Neural cell (in vitro differentiated cells): ENCODE measurements at regions not wholly inside any gene's neighbourhood (a gene's known extent, or its start where the extent isn't known, plus 50 kb on each side); places are given as distances from the start of the nearest gene placed in this dataset.

Experiments used
- H2AFZ ChIP-seq: fragments of 200-600, 300-800 bp; sonication (generic), shearing (Covaris generic); 2 replicates; pipeline ENCODE4 v1.6.0; 2014; ENCODE audit warnings: low read depth, mild to moderate bottlenecking, antibody characterized with exemption, low read length, moderate library complexity
- H3F3A ChIP-seq: fragments of 200-600 bp; shearing (Covaris generic); 2 replicates; pipeline ENCODE4 v1.6.1; 2016; ENCODE audit warnings: mild to moderate bottlenecking, moderate library complexity, mixed read lengths, antibody characterized with exemption, low read length; ENCODE audit not compliant: insufficient read depth, poor library complexity, severe bottlenecking
- H3K27ac ChIP-seq: fragments of 200-600, 300-800 bp; sonication (generic), shearing (Covaris generic); 2 replicates; pipeline ENCODE4 v1.5.1; 2014; ENCODE audit warnings: mild to moderate bottlenecking, low read length, moderate library complexity
- H3K27me3 ChIP-seq: fragments of 300-800, 200-600 bp; sonication (generic), shearing (Covaris generic); 2 replicates; pipeline ENCODE4 v1.6.0; 2014; ENCODE audit warnings: mild to moderate bottlenecking, low read depth, low read length, moderate library complexity; ENCODE audit not compliant: insufficient read depth
- H3K36me3 ChIP-seq: fragments of 300-800, 200-600 bp; sonication (generic), shearing (Covaris generic); 2 replicates; pipeline ENCODE4 v1.5.1; 2014; ENCODE audit warnings: mild to moderate bottlenecking, antibody characterized with exemption, low read length, moderate library complexity; ENCODE audit not compliant: insufficient read depth
- H3K4me2 ChIP-seq: fragments of 300-800, 200-600 bp; sonication (generic), shearing (Covaris generic); 2 replicates; pipeline ENCODE4 v1.6.0; 2014; ENCODE audit warnings: mild to moderate bottlenecking, low read length
- H3K4me3 ChIP-seq: fragments of 300-800, 200-600 bp; sonication (generic), shearing (Covaris generic); 2 replicates; pipeline ENCODE4 v1.5.1; 2014; ENCODE audit warnings: mild to moderate bottlenecking, low read length, moderate library complexity
- H3K79me2 ChIP-seq: fragments of 200-600 bp; shearing (Covaris generic); replicated peaks from 2 replicates; pipeline ENCODE4 v1.6.0; 2014; ENCODE audit warnings: mild to moderate bottlenecking, low read length, moderate library complexity; ENCODE audit not compliant: insufficient read depth
- H3K9ac ChIP-seq: fragments of 300-800, 200-600 bp; sonication (generic), shearing (Covaris generic); 2 replicates; pipeline ENCODE4 v1.6.1; 2016; ENCODE audit warnings: mild to moderate bottlenecking, low read length, mixed read lengths
- H3K9me2 ChIP-seq: fragments of 200-600 bp; shearing (Covaris generic); 2 replicates; pipeline ENCODE4 v1.6.1; 2016; ENCODE audit warnings: mild to moderate bottlenecking, low read length, mixed read lengths; ENCODE audit not compliant: insufficient read depth
- H3K9me3 ChIP-seq: fragments of 200-600, 300-800 bp; sonication (generic), shearing (Covaris generic); 2 replicates; pipeline ENCODE4 v1.6.1; 2016; ENCODE audit warnings: mild to moderate bottlenecking, mixed run types, low read length, moderate library complexity, mixed read lengths
- H4K20me1 ChIP-seq: fragments of 200-600 bp; shearing (Covaris generic); 2 replicates; pipeline ENCODE4 v1.6.1; 2016; ENCODE audit warnings: mild to moderate bottlenecking, mixed run types; ENCODE audit not compliant: insufficient read depth
- EP300 ChIP-seq: fragments of 450-650 bp; conservative IDR thresholded peaks from 2 replicates; pipeline ENCODE4 v1.6.1; 2014; ENCODE audit warnings: antibody characterized with exemption, mild to moderate bottlenecking, moderate library complexity; ENCODE audit not compliant: poor library complexity, severe bottlenecking
- EZH2 ChIP-seq: fragments of 200-600, 300-800 bp; shearing (Covaris generic), sonication (generic); IDR thresholded peaks from 2 replicates; pipeline ENCODE4 v1.6.1; 2014; ENCODE audit warnings: antibody characterized with exemption, low read length, borderline replicate concordance, mild to moderate bottlenecking; ENCODE audit not compliant: insufficient read depth, poor library complexity, severe bottlenecking
- MXI1 ChIP-seq: fragments of 450-650 bp; conservative IDR thresholded peaks from 2 replicates; pipeline ENCODE4 v1.6.1; 2014; ENCODE audit warnings: antibody characterized with exemption, mild to moderate bottlenecking; ENCODE audit not compliant: poor library complexity, severe bottlenecking
- POLR2AphosphoS5 ChIP-seq: IDR thresholded peaks from 2 replicates; pipeline ENCODE4 v1.6.1; 2012
- RAD21 ChIP-seq: fragments of 450-650 bp; conservative IDR thresholded peaks from 2 replicates; pipeline ENCODE4 v1.6.1; 2014; ENCODE audit warnings: antibody characterized with exemption, mild to moderate bottlenecking, moderate library complexity
- SMC3 ChIP-seq: fragments of 450-650 bp; conservative IDR thresholded peaks from 2 replicates; pipeline ENCODE4 v1.6.1; 2014; ENCODE audit warnings: antibody characterized with exemption, mild to moderate bottlenecking, moderate library complexity; ENCODE audit not compliant: poor library complexity
- TAF1 ChIP-seq: IDR thresholded peaks from 2 replicates; pipeline ENCODE4 v1.6.1; 2012; ENCODE audit warnings: low read depth
- TF ChIP-seq, protein P1 (sequence below): fragments of 450-650 bp; IDR thresholded peaks from 2 replicates; pipeline ENCODE4 v1.5.1; 2014; ENCODE audit warnings: antibody characterized with exemption, mild to moderate bottlenecking, moderate library complexity; ENCODE audit not compliant: poor library complexity, severe bottlenecking
- TF ChIP-seq, protein P2 (sequence below): IDR thresholded peaks from 2 replicates; pipeline ENCODE4 v1.6.1; 2012; ENCODE audit warnings: borderline replicate concordance

DNA sequence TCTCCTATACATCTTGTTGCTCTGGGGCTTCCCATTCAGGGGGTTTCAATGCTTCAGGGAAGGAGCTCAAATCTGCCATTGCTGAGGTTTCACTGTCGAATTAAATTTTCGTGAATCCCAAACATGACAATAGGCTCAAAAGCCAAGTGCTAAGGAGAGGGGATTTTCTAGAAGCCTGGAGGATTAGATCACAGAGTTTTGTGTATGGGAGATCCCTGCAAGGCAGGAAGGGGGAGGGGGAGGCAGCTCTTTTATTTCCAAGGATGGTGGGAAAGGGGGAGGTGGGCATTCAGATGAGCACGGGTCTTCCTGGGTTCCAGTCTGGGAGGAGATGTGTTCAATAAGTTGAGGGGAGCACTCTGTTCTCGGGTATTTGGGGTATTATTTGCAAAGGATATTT, 69.9 kb upstream of the DLG1 start:
- Histone ChIP-seq H3K27me3 (no peaks in the 10 kb centered on the region), H3K4me2 (no peak overlapping the region), H3K9me3 (no peaks in the 10 kb centered on the region), H3K36me3 (no peaks in the 10 kb centered on the region), H3K4me3 (no peak overlapping the region), H3K27ac (no peak overlapping the region), H4K20me1 (no peaks in the 10 kb centered on the region), H2AFZ (no peak overlapping the region), H3K9me2 (no peaks in the 10 kb centered on the region), H3K79me2 (no peaks in the 10 kb centered on the region), H3F3A (no peaks in the 10 kb centered on the region), H3K9ac (no peak overlapping the region)
- TF ChIP-seq RAD21 (no peak), EP300 (no peak), MXI1 (no peak), EZH2 (no peak), TAF1 (no peak), POLR2AphosphoS5 (no peak), SMC3 (no peak)
- TF ChIP-seq, protein P1, sequence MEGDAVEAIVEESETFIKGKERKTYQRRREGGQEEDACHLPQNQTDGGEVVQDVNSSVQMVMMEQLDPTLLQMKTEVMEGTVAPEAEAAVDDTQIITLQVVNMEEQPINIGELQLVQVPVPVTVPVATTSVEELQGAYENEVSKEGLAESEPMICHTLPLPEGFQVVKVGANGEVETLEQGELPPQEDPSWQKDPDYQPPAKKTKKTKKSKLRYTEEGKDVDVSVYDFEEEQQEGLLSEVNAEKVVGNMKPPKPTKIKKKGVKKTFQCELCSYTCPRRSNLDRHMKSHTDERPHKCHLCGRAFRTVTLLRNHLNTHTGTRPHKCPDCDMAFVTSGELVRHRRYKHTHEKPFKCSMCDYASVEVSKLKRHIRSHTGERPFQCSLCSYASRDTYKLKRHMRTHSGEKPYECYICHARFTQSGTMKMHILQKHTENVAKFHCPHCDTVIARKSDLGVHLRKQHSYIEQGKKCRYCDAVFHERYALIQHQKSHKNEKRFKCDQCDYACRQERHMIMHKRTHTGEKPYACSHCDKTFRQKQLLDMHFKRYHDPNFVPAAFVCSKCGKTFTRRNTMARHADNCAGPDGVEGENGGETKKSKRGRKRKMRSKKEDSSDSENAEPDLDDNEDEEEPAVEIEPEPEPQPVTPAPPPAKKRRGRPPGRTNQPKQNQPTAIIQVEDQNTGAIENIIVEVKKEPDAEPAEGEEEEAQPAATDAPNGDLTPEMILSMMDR = no peak
- TF ChIP-seq, protein P2, sequence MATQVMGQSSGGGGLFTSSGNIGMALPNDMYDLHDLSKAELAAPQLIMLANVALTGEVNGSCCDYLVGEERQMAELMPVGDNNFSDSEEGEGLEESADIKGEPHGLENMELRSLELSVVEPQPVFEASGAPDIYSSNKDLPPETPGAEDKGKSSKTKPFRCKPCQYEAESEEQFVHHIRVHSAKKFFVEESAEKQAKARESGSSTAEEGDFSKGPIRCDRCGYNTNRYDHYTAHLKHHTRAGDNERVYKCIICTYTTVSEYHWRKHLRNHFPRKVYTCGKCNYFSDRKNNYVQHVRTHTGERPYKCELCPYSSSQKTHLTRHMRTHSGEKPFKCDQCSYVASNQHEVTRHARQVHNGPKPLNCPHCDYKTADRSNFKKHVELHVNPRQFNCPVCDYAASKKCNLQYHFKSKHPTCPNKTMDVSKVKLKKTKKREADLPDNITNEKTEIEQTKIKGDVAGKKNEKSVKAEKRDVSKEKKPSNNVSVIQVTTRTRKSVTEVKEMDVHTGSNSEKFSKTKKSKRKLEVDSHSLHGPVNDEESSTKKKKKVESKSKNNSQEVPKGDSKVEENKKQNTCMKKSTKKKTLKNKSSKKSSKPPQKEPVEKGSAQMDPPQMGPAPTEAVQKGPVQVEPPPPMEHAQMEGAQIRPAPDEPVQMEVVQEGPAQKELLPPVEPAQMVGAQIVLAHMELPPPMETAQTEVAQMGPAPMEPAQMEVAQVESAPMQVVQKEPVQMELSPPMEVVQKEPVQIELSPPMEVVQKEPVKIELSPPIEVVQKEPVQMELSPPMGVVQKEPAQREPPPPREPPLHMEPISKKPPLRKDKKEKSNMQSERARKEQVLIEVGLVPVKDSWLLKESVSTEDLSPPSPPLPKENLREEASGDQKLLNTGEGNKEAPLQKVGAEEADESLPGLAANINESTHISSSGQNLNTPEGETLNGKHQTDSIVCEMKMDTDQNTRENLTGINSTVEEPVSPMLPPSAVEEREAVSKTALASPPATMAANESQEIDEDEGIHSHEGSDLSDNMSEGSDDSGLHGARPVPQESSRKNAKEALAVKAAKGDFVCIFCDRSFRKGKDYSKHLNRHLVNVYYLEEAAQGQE = no peak

- Histone ChIP-seq H3K27ac (no peak overlapping the region), H3K9me3 (no peaks in the 10 kb centered on the region), H3K79me2 (no peaks in the 10 kb centered on the region), H3F3A (no peaks in the 10 kb centered on the region), H3K9me2 (no peaks in the 10 kb centered on the region), H3K36me3 (no peaks in the 10 kb centered on the region), H2AFZ (no peak overlapping the region), H3K27me3 (no peaks in the 10 kb centered on the region), H3K9ac (no peak overlapping the region), H3K4me2 (no peak overlapping the region), H4K20me1 (no peaks in the 10 kb centered on the region), H3K4me3 (no peak overlapping the region)
- TF ChIP-seq SMC3 (no peak), EZH2 (no peak), TAF1 (no peak), EP300 (no peak), POLR2AphosphoS5 (no peak), MXI1 (no peak), RAD21 (no peak)
- TF ChIP-seq, protein P1 = no peak
- TF ChIP-seq, protein P2 = no peak
These were observed 68.8 kb upstream of the DLG1 start for GRCh38 chr3:197367081-197367780.
